Suprapubic skin (tissue), 4 donors: ENCODE measurements at regions not wholly inside any gene's neighbourhood (a gene's known extent, or its start where the extent isn't known, plus 50 kb on each side); places are given as distances from the start of the nearest gene placed in this dataset.

Experiments used
- EP300 ChIP-seq: sonication (generic); formaldehyde crosslinking; IDR thresholded peaks from one replicate; pipeline ENCODE4 v1.6.1; 2017; ENCODE audit warnings: antibody characterized with exemption
- POLR2A ChIP-seq, 2 donors: fragments of 450-650 bp; IDR thresholded peaks; one replicate each; pipeline ENCODE4 v1.6.1; 2017; ENCODE audit warnings: antibody characterized with exemption in 2 of 2, mild to moderate bottlenecking in 2 of 2, moderate library complexity in 2 of 2
- POLR2AphosphoS5 ChIP-seq, 3 donors: sonication (generic); formaldehyde crosslinking; IDR thresholded peaks; one replicate each; pipeline ENCODE4 v1.6.1; 2017; ENCODE audit warnings: antibody characterized with exemption in 3 of 3
- TF ChIP-seq, protein P1 (sequence below), 2 donors: fragments of 200-600 bp in 1 of 2; fragments of 450-650 bp in 1 of 2; sonication (generic) in 1 of 2; IDR thresholded peaks; one replicate each; pipeline ENCODE4 v1.5.1; 2016 to 2019; ENCODE audit warnings: antibody characterized with exemption in 2 of 2, mild to moderate bottlenecking in 1 of 2, moderate library complexity in 1 of 2

DNA sequence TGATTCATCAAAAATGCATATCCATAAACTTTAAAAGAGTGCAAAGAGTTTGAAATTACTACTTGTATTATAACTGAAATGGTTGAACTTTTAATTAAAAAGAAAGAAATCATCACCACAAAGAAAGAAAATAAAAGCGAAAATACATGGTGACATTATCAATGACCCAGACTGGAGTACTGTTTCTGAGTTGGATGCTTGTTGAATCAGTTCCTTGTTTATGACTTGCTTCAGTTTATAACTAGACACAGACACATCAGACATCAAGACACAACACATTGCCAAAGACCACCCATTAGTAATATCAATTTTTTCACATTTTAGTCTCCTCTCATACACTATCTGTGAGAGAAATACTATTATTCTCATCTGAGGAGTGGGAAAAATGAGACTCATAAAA is 293.0 kb downstream of the MRPL39 start:
- TF ChIP-seq, protein P1, sequence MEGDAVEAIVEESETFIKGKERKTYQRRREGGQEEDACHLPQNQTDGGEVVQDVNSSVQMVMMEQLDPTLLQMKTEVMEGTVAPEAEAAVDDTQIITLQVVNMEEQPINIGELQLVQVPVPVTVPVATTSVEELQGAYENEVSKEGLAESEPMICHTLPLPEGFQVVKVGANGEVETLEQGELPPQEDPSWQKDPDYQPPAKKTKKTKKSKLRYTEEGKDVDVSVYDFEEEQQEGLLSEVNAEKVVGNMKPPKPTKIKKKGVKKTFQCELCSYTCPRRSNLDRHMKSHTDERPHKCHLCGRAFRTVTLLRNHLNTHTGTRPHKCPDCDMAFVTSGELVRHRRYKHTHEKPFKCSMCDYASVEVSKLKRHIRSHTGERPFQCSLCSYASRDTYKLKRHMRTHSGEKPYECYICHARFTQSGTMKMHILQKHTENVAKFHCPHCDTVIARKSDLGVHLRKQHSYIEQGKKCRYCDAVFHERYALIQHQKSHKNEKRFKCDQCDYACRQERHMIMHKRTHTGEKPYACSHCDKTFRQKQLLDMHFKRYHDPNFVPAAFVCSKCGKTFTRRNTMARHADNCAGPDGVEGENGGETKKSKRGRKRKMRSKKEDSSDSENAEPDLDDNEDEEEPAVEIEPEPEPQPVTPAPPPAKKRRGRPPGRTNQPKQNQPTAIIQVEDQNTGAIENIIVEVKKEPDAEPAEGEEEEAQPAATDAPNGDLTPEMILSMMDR (IDR thresholded peaks at IDR 0.05): no peak
- TF ChIP-seq POLR2A (IDR thresholded peaks at IDR 0.05) (no peak), POLR2AphosphoS5 (IDR thresholded peaks at IDR 0.05) (no peak), EP300 (no peak)
